OCI-LY7 (cell line): ENCODE measurements at regions not wholly inside any gene's neighbourhood (a gene's known extent, or its start where the extent isn't known, plus 50 kb on each side); places are given as distances from the start of the nearest gene placed in this dataset.

Experiments used
- BruUV-seq: library from RNA; stranded (reverse); fragments of 400-500 nt; replicated peaks from 2 replicates; lab custom pipeline; 2021; lab: Mats Ljungman, UMichigan
- CTCF ChIA-PET: fragments of 300-600 bp; sonication (Branson Sonifier 250); formaldehyde crosslinking; loops from one replicate; lab custom pipeline; 2022; ENCODE audit warnings: antibody characterized with exemption; ENCODE audit not compliant: unreplicated experiment; lab: Charles Lee
- POLR2A ChIA-PET: fragments of 300-600 bp; sonication (Branson Sonifier 250); formaldehyde crosslinking; loops from one replicate; lab custom pipeline; 2022; ENCODE audit warnings: antibody characterized with exemption; lab: Charles Lee
- DNase-seq: peaks from one replicate; pipeline ENCODE4 v3.0.0-alpha.2; 2015; ENCODE audit warnings: low spot score
- H2AFZ ChIP-seq: fragments of 200-600 bp; sonication (generic), shearing (Covaris generic); 2 replicates; pipeline ENCODE4 v1.6.1; 2014; ENCODE audit warnings: mild to moderate bottlenecking, antibody characterized with exemption, low read length, moderate library complexity
- H3K27ac ChIP-seq: fragments of 200-600 bp; sonication (generic); 2 replicates; pipeline ENCODE4 v1.5.1; 2014; ENCODE audit warnings: mixed run types, low read depth, mild to moderate bottlenecking, moderate library complexity, low read length, inconsistent platforms; ENCODE audit not compliant: poor library complexity, severe bottlenecking
- H3K36me3 ChIP-seq: fragments of 200-600 bp; sonication (generic); 2 replicates; pipeline ENCODE4 v1.6.1; 2014; ENCODE audit warnings: mild to moderate bottlenecking, antibody characterized with exemption, low read length, moderate library complexity, mixed read lengths; ENCODE audit not compliant: insufficient read depth
- H3K4me1 ChIP-seq: fragments of 200-600 bp; sonication (generic); 2 replicates; pipeline ENCODE4 v1.5.1; 2014; ENCODE audit warnings: mild to moderate bottlenecking, low read length; ENCODE audit not compliant: insufficient read depth, poor library complexity, severe bottlenecking
- H3K4me2 ChIP-seq: fragments of 200-600 bp; sonication (generic); 2 replicates; pipeline ENCODE4 v1.6.1; 2014; ENCODE audit warnings: mild to moderate bottlenecking, low read length
- H3K4me3 ChIP-seq: fragments of 200-600 bp; sonication (generic); 2 replicates; pipeline ENCODE4 v1.5.1; 2014; ENCODE audit warnings: mild to moderate bottlenecking, low read depth, low read length; ENCODE audit not compliant: poor library complexity, severe bottlenecking
- H3K79me2 ChIP-seq: fragments of 200-600 bp; sonication (generic); 2 replicates; pipeline ENCODE4 v1.6.1; 2016; ENCODE audit warnings: low read depth, mild to moderate bottlenecking, low read length, moderate library complexity, mixed read lengths; ENCODE audit not compliant: insufficient read depth
- H3K9me2 ChIP-seq: fragments of 200-600 bp; sonication (generic); 2 replicates; pipeline ENCODE4 v1.6.1; 2016; ENCODE audit warnings: mild to moderate bottlenecking, low read length, mixed read lengths; ENCODE audit not compliant: insufficient read depth
- H3K9me3 ChIP-seq: fragments of 200-600 bp; sonication (generic); 2 replicates; pipeline ENCODE4 v1.6.1; 2014; ENCODE audit warnings: mild to moderate bottlenecking, mixed run types, low read length, mixed read lengths
- H4K20me1 ChIP-seq: fragments of 200-600 bp; sonication (generic); 2 replicates; pipeline ENCODE4 v1.6.1; 2014; ENCODE audit warnings: mild to moderate bottlenecking, antibody characterized with exemption, low read length, moderate library complexity, mixed read lengths; ENCODE audit not compliant: insufficient read depth
- EZH2phosphoT487 ChIP-seq: fragments of 200-600 bp; sonication (generic); IDR thresholded peaks from 2 replicates; pipeline ENCODE4 v1.6.1; 2018; ENCODE audit warnings: low read depth, borderline replicate concordance, mild to moderate bottlenecking, mixed run types, antibody characterized with exemption, low read length, moderate library complexity, mixed read lengths
- intact Hi-C: fragments of 100-400 bp; cut with micrococcal nuclease; formaldehyde crosslinking; loops from one replicate; pipeline ENCODE4 v1.10.0; 2022; ENCODE audit not compliant: unreplicated experiment
- TF ChIP-seq, protein P1 (sequence below): fragments of 200-600 bp; sonication (generic); conservative IDR thresholded peaks from 2 replicates; pipeline ENCODE4 v1.5.1; 2014; ENCODE audit warnings: mild to moderate bottlenecking, antibody characterized with exemption, low read length, moderate library complexity, mixed read lengths

DNA sequence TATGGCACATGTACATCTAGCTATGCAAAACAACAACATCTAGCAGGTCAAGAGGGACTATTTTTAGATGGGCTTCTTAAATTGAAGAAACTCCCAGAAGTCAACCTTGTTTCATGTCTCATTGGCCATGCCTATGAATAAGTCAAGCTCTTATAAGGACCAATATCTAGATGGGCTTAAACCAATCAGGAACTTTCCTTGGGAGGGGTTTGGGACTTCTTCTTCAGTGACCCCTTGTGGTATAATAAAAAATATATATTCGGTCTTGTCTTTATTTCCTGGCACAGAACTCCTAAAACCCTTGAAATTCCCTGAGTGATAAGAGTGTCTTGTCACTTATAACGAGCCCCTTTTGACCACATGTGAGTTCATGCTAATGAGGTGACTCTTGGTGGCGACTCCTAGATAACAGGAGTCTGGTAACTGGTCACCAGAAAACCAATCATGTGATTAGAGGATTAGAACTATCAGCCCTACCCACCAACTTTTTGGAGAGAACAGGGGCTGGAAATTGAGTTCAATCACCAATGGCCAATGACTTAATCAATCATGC is 218.3 kb downstream of the HHIPL2 start:
- Histone ChIP-seq H3K9me3 (no peaks in the 10 kb centered on the region), H4K20me1 (no peaks in the 10 kb centered on the region), H3K9me2 (no peaks in the 10 kb centered on the region), H3K4me2 (no peak overlapping the region), H3K4me1 (no peaks in the 10 kb centered on the region), H2AFZ (no peak overlapping the region), H3K36me3 (no peaks in the 10 kb centered on the region), H3K27ac (no peak overlapping the region), H3K4me3 (no peak overlapping the region), H3K79me2 (no peaks in the 10 kb centered on the region)
- TF ChIP-seq, protein P1, sequence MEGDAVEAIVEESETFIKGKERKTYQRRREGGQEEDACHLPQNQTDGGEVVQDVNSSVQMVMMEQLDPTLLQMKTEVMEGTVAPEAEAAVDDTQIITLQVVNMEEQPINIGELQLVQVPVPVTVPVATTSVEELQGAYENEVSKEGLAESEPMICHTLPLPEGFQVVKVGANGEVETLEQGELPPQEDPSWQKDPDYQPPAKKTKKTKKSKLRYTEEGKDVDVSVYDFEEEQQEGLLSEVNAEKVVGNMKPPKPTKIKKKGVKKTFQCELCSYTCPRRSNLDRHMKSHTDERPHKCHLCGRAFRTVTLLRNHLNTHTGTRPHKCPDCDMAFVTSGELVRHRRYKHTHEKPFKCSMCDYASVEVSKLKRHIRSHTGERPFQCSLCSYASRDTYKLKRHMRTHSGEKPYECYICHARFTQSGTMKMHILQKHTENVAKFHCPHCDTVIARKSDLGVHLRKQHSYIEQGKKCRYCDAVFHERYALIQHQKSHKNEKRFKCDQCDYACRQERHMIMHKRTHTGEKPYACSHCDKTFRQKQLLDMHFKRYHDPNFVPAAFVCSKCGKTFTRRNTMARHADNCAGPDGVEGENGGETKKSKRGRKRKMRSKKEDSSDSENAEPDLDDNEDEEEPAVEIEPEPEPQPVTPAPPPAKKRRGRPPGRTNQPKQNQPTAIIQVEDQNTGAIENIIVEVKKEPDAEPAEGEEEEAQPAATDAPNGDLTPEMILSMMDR = 0 out of 2 replicates have a peak, but pooled peaks have one; percentile 23
- no peak for TF ChIP-seq EZH2phosphoT487
- BruUV-seq = no TSS peak
- ChIA-PET CTCF (no interaction called here), POLR2A (interaction anchor here (0.5 to 0.7 kb wide), 3 partner anchors 9 to 586 kb away, joined by 3 to 4 read pairs (median 3); no protein-coding TSS in a partner anchor)
- DNase-seq = peak; percentile 0
- intact Hi-C loops = no loop called here

DNA sequence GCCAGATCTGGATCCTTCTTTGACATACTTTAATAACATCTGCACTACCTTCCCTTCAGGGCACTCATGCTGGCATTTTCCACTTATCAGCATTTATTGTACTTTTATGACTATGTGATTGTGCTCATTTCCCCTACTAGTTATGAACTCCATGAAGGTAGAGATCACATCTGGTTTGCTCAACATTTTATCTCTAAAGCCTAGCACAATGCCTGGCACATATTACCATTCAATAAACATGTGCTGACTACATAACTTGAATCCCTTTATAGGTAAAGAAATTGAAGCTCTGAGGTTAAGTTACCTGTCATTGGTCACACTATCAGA is 221.2 kb downstream of the HHIPL2 start:
- H3K9me2 ChIP-seq = no peaks in the 10 kb centered on the region
- no peaks in the 10 kb centered on the region for H3K4me1 ChIP-seq
- H3K4me3 ChIP-seq = no peak overlapping the region
- no TSS peak for BruUV-seq
- no peak overlapping the region for H3K4me2 ChIP-seq
- H4K20me1 ChIP-seq = no peaks in the 10 kb centered on the region
- no peaks in the 10 kb centered on the region for H3K36me3 ChIP-seq
- intact Hi-C loops = no loop called here
- ChIA-PET CTCF (no interaction called here), POLR2A (no interaction called here)
- no peak for DNase-seq
- H3K79me2 ChIP-seq = no peaks in the 10 kb centered on the region
- TF ChIP-seq, protein P1 = no peak
- TF ChIP-seq EZH2phosphoT487 = no peak
- no peak overlapping the region for H2AFZ ChIP-seq
- H3K9me3 ChIP-seq = no peaks in the 10 kb centered on the region
- H3K27ac ChIP-seq = no peak overlapping the region

DNA sequence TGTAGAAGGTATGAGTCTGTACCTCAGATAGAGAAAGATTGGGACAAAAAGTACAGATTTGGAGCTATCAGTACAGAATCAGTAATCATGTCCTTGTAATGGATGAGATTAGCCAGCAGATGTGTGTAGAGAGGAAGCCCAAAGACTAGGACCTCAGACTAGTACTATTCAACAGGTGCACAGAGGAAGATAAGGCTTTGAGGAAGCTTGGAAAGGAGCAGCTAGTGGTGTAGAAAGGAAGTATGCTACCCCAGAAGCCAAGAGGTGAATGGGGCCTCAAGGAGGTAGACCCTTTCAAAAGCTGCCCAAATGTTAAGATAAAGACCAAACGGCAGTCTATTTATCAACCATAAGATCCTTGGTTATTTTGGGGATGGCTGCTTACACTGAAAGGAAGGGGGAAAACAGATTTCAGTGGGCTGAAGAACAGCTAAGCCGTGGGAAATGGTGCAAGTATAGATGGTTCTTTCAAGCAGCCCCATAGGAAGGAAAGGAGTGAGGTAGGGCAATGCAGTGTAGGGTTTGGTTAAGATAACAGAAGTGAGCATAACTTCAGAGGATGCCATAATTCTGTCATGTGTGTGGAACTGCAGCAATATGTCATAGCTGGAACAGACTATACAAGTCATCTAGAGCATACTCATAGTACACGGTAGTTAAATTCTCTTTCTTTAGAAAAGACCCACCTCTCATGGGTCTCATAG is 221.7 kb downstream of the HHIPL2 start:
- H4K20me1 ChIP-seq = no peaks in the 10 kb centered on the region
- H3K9me3 ChIP-seq = no peaks in the 10 kb centered on the region
- no peaks in the 10 kb centered on the region for H3K36me3 ChIP-seq
- no peak overlapping the region for H3K27ac ChIP-seq
- intact Hi-C loops = no loop called here
- DNase-seq = no peak
- no TSS peak for BruUV-seq
- no peaks in the 10 kb centered on the region for H3K4me1 ChIP-seq
- no peaks in the 10 kb centered on the region for H3K9me2 ChIP-seq
- H3K79me2 ChIP-seq = no peaks in the 10 kb centered on the region
- ChIA-PET POLR2A (no interaction called here), CTCF (no interaction called here)
- no peak overlapping the region for H3K4me2 ChIP-seq
- H3K4me3 ChIP-seq = no peak overlapping the region
- no peak for TF ChIP-seq EZH2phosphoT487
- TF ChIP-seq, protein P1 = no peak
- no peak overlapping the region for H2AFZ ChIP-seq
